IMR-90 (cell line): ENCODE measurements at regions not wholly inside any gene's neighbourhood (a gene's known extent, or its start where the extent isn't known, plus 50 kb on each side); places are given as distances from the start of the nearest gene placed in this dataset.

Experiments
- ATAC-seq: fragments of 200-7000 bp; cut with Tn5 transposase; 2 replicates; pipeline ENCODE4 v1.9.1; 2020; ENCODE audit warnings: low read depth, mild to moderate bottlenecking, moderate library complexity
- BruUV-seq: library from RNA; stranded (reverse); fragments of 400-500 nt; replicated peaks from 2 replicates; lab custom pipeline; 2021; lab: Mats Ljungman, UMichigan
- CTCF ChIA-PET: fragments of 300-600 bp; formaldehyde crosslinking; extraction: SDS; loops from one replicate; lab custom pipeline; 2021; ENCODE audit warnings: antibody characterized with exemption; lab: Yijun Ruan, JAX
- POLR2A ChIA-PET: fragments of 300-600 bp; sonication (Branson Sonifier 250); formaldehyde crosslinking; loops from one replicate; lab custom pipeline; 2022; ENCODE audit warnings: antibody characterized with exemption; ENCODE audit not compliant: unreplicated experiment; lab: Charles Lee
- DNase-seq: peaks from one replicate; pipeline ENCODE4 v3.0.0; 2013
- H2AFZ ChIP-seq: replicated peaks from 2 replicates; pipeline ENCODE3; 2013; ENCODE audit warnings: low read length, mild to moderate bottlenecking; ENCODE audit not compliant: poor library complexity
- H2AK5ac ChIP-seq: 2 replicates; pipeline ENCODE4 v1.6.1; 2013; ENCODE audit warnings: low read depth, low read length, inconsistent platforms
- H2AK9ac ChIP-seq: replicated peaks from 2 replicates; pipeline ENCODE3; 2013; ENCODE audit warnings: mild to moderate bottlenecking, low read depth, low read length, moderate library complexity; ENCODE audit not compliant: poor library complexity
- H2BK120ac ChIP-seq: 2 replicates; pipeline ENCODE4 v1.6.1; 2013; ENCODE audit warnings: low read depth, low read length, inconsistent platforms
- H2BK15ac ChIP-seq: 3 replicates; pipeline ENCODE4 v1.6.1; 2013; ENCODE audit warnings: low read depth, low read length, inconsistent platforms
- H2BK20ac ChIP-seq: 2 replicates; pipeline ENCODE4 v1.6.1; 2013; ENCODE audit warnings: low read depth, mild to moderate bottlenecking, inconsistent platforms, low read length, moderate library complexity
- H2BK5ac ChIP-seq: 2 replicates; pipeline ENCODE4 v1.6.1; 2013; ENCODE audit warnings: mild to moderate bottlenecking, low read depth, low read length, inconsistent platforms; ENCODE audit not compliant: poor library complexity, severe bottlenecking
- H3K14ac ChIP-seq: replicated peaks from 2 replicates; pipeline ENCODE4 v1.6.1; 2013; ENCODE audit warnings: low read depth, low read length, inconsistent platforms
- H3K18ac ChIP-seq: 2 replicates; pipeline ENCODE4 v1.6.1; 2013; ENCODE audit warnings: low read depth, low read length, control low read depth
- H3K23ac ChIP-seq: 2 replicates; pipeline ENCODE4 v1.6.1; 2013; ENCODE audit warnings: low read depth, low read length, inconsistent platforms
- H3K27ac ChIP-seq: 2 replicates; pipeline ENCODE4 v1.5.1; 2013; ENCODE audit warnings: mild to moderate bottlenecking, control low read depth, low read length; ENCODE audit not compliant: insufficient read depth
- H3K27me3 ChIP-seq: 2 replicates; pipeline ENCODE4 v1.6.1; 2013; ENCODE audit warnings: low read length; ENCODE audit not compliant: control insufficient read depth, insufficient read depth
- H3K36me3 ChIP-seq: 2 replicates; pipeline ENCODE4 v1.6.1; 2013; ENCODE audit warnings: low read length, mixed read lengths; ENCODE audit not compliant: control insufficient read depth, insufficient read depth
- H3K4ac ChIP-seq: 2 replicates; pipeline ENCODE4 v1.6.1; 2013; ENCODE audit warnings: low read depth, low read length, inconsistent platforms
- H3K4me1 ChIP-seq: 2 replicates; pipeline ENCODE4 v1.6.1; 2013; ENCODE audit warnings: low read length, mixed read lengths; ENCODE audit not compliant: control insufficient read depth, insufficient read depth
- H3K4me2 ChIP-seq: 2 replicates; pipeline ENCODE4 v1.6.1; 2013; ENCODE audit warnings: low read depth, mild to moderate bottlenecking, control low read depth, low read length, moderate library complexity
- H3K4me3 ChIP-seq: 2 replicates; pipeline ENCODE4 v1.5.1; 2013; ENCODE audit warnings: low read depth, mild to moderate bottlenecking, control low read depth, low read length, moderate library complexity; ENCODE audit not compliant: insufficient read depth
- H3K56ac ChIP-seq: 2 replicates; pipeline ENCODE4 v1.6.1; 2013; ENCODE audit warnings: low read length, inconsistent platforms; ENCODE audit not compliant: insufficient read depth; ENCODE audit errors: extremely low read depth
- H3K79me1 ChIP-seq, 2 experiments: 2 replicates each; pipeline ENCODE4 v1.6.1; 2013; ENCODE audit warnings: low read length in 2 of 2, inconsistent platforms in 1 of 2, low read depth in 1 of 2
- H3K9ac ChIP-seq: 2 replicates; pipeline ENCODE4 v1.6.1; 2013; ENCODE audit warnings: low read depth, low read length, control low read depth
- H3K9me1 ChIP-seq: 2 replicates; pipeline ENCODE4 v1.6.1; 2013; ENCODE audit warnings: low read length, inconsistent platforms; ENCODE audit not compliant: insufficient read depth
- H3K9me3 ChIP-seq: 2 replicates; pipeline ENCODE4 v1.6.1; 2013; ENCODE audit warnings: low read length; ENCODE audit not compliant: control insufficient read depth, insufficient read depth
- H4K20me1 ChIP-seq: 2 replicates; pipeline ENCODE4 v1.6.1; 2013; ENCODE audit warnings: low read length, inconsistent platforms; ENCODE audit not compliant: insufficient read depth
- H4K5ac ChIP-seq: 2 replicates; pipeline ENCODE4 v1.6.1; 2013; ENCODE audit warnings: mild to moderate bottlenecking, low read depth, low read length, control low read depth
- H4K8ac ChIP-seq, 2 experiments: 2 replicates each; pipeline ENCODE4 v1.6.1; 2013; ENCODE audit warnings: low read depth in 2 of 2, low read length in 2 of 2, control low read depth in 1 of 2, inconsistent platforms in 1 of 2
- H4K91ac ChIP-seq: 2 replicates; pipeline ENCODE4 v1.6.1; 2013; ENCODE audit warnings: low read depth, low read length, inconsistent platforms; ENCODE audit not compliant: insufficient read depth
- BHLHE40 ChIP-seq: fragments of 150-350 bp; IDR thresholded peaks from 2 replicates; pipeline ENCODE4 v1.6.1; 2016; ENCODE audit warnings: mild to moderate bottlenecking, low read depth, low read length
- CEBPB ChIP-seq: IDR thresholded peaks from 2 replicates; pipeline ENCODE4 v1.6.1; 2012; ENCODE audit warnings: low read depth, low read length, improper control_type of control experiment
- CHD1 ChIP-seq: IDR thresholded peaks from 2 replicates; pipeline ENCODE4 v1.6.1; 2012; ENCODE audit warnings: low read depth, low read length, improper control_type of control experiment
- MXI1 ChIP-seq: IDR thresholded peaks from 2 replicates; pipeline ENCODE4 v1.6.1; 2012; ENCODE audit warnings: low read depth, mild to moderate bottlenecking, low read length, moderate library complexity, borderline replicate concordance
- NFE2L2 ChIP-seq: fragments of 150-350 bp; IDR thresholded peaks from 2 replicates; pipeline ENCODE4 v1.6.1; 2016; ENCODE audit warnings: low read depth, mild to moderate bottlenecking, low read length
- POLR2A ChIP-seq: IDR thresholded peaks from 2 replicates; pipeline ENCODE4 v1.6.1; 2012; ENCODE audit warnings: mild to moderate bottlenecking, low read depth, low read length
- RCOR1 ChIP-seq: IDR thresholded peaks from 2 replicates; pipeline ENCODE4 v1.6.1; 2012; ENCODE audit warnings: mild to moderate bottlenecking, low read length, improper control_type of control experiment; ENCODE audit not compliant: insufficient replicate concordance
- RFX5 ChIP-seq: IDR thresholded peaks from 2 replicates; pipeline ENCODE4 v1.8.0; 2012; ENCODE audit warnings: low read depth, mild to moderate bottlenecking, low read length, moderate library complexity
- SMC3 ChIP-seq: fragments of 150-350 bp; IDR thresholded peaks from 2 replicates; pipeline ENCODE4 v1.6.1; 2016; ENCODE audit warnings: low read depth, mild to moderate bottlenecking, antibody characterized with exemption, low read length, moderate library complexity
- USF2 ChIP-seq: fragments of 150-350 bp; IDR thresholded peaks from 2 replicates; pipeline ENCODE4 v1.6.1; 2017; ENCODE audit warnings: mild to moderate bottlenecking, antibody characterized with exemption, low read length, low read depth
- WGBS, 2 experiments: methylation state at CpG; one replicate each; pipeline versions ENCODE4 v1.1.5 to v1.1.7; 2013; ENCODE audit warnings: missing lambda C conversion rate in 2 of 2; ENCODE audit not compliant: insufficient read length in 1 of 2; ENCODE audit errors: extremely low coverage in 2 of 2; 5-methylcytosine and 5-hydroxymethylcytosine counted together
- dilution Hi-C: fragments of 300-500 bp; cut with HindIII; formaldehyde crosslinking; loops from one replicate; pipeline ENCODE4 v1.14.3; 2018; ENCODE audit warnings: low sequenced_read_pairs; ENCODE audit not compliant: unreplicated experiment
- in situ Hi-C: fragments of 300-500 bp; cut with MboI; formaldehyde crosslinking; loops from 3 replicates; pipeline ENCODE4 v1.14.3; 2019; ENCODE audit warnings: low sequenced_read_pairs, inconsistent platforms, mixed read lengths
- intact Hi-C: fragments of 100-400 bp; cut with micrococcal nuclease; formaldehyde crosslinking; loops from 2 replicates; pipeline ENCODE4 v1.10.0; 2022

GRCh38 chr3:5757213-5757804 is 569.8 kb downstream of the EDEM1 start:
- no peak for ATAC-seq
- Histone ChIP-seq H2AK9ac (no peak overlapping the region), H4K8ac (no peak overlapping the region), H3K4ac (no peak overlapping the region), H3K9me3 (peaks cover 10% of the 10 kb centered on the region; the same call in 1 of the 2 replicates), H3K4me1 (no peaks in the 10 kb centered on the region), H2BK5ac (no peak overlapping the region), H2AK5ac (no peak overlapping the region), H2BK20ac (no peak overlapping the region), H3K36me3 (no peaks in the 10 kb centered on the region), H4K20me1 (no peaks in the 10 kb centered on the region), H3K4me2 (no peak overlapping the region), H3K14ac (no peak overlapping the region), H3K18ac (no peak overlapping the region), H2AFZ (no peak overlapping the region), H2BK15ac (no peak overlapping the region), H3K4me3 (no peak overlapping the region), H3K27me3 (no peaks in the 10 kb centered on the region), H3K9me1 (no peaks in the 10 kb centered on the region), H4K91ac (no peak overlapping the region), H3K9ac (no peak overlapping the region), H3K79me1 (no peaks in the 10 kb centered on the region), H4K5ac (no peak overlapping the region), H3K56ac (no peak overlapping the region), H3K27ac (no peak overlapping the region), H3K23ac (no peak overlapping the region), H2BK120ac (no peak overlapping the region)
- intact Hi-C loops (no loop called here), dilution Hi-C loops (no loop called here), in situ Hi-C loops (no loop called here)
- WGBS, 2 experiments, result no CpG with 5 or more reads among the region's 7 CpGs
- no peak for TF ChIP-seq RFX5
- TF ChIP-seq RCOR1, result no peak
- TF ChIP-seq BHLHE40, result no peak
- no peak for TF ChIP-seq USF2
- TF ChIP-seq POLR2A, result no peak
- TF ChIP-seq MXI1, result no peak
- TF ChIP-seq CEBPB, result no peak
- no peak for TF ChIP-seq SMC3
- no peak for TF ChIP-seq CHD1
- no peak for TF ChIP-seq NFE2L2
- ChIA-PET CTCF (no interaction called here), POLR2A (no interaction called here)
- no TSS peak for BruUV-seq
- DNase-seq, result no peak
